Endothelial cell of umbilical vein (primary cell): ENCODE measurements at regions not wholly inside any gene's neighbourhood (a gene's known extent, or its start where the extent isn't known, plus 50 kb on each side); places are given as distances from the start of the nearest gene placed in this dataset.

Experiments used
- CTCF ChIP-seq, 2 donors: IDR thresholded peaks; 1 replicate in 1 of 2; 2 replicates in 1 of 2; pipeline ENCODE4 v1.5.1; 2011; ENCODE audit warnings: low read length in 2 of 2, mild to moderate bottlenecking in 2 of 2, moderate library complexity in 2 of 2, control low read depth in 1 of 2, inconsistent platforms in 1 of 2, low read depth in 1 of 2; ENCODE audit not compliant: insufficient read depth in 1 of 2; ENCODE audit errors: extremely low read depth in 1 of 2
- EZH2 ChIP-seq: IDR thresholded peaks from 2 replicates; pipeline ENCODE4 v1.6.1; 2012; ENCODE audit warnings: borderline replicate concordance, low read depth, mild to moderate bottlenecking, moderate library complexity, low read length, inconsistent platforms; ENCODE audit not compliant: severe bottlenecking
- FOS ChIP-seq: IDR thresholded peaks from 2 replicates; pipeline ENCODE4 v1.6.1; 2011; ENCODE audit warnings: mild to moderate bottlenecking, low read length, moderate library complexity, borderline replicate concordance; ENCODE audit not compliant: insufficient read depth
- GATA2 ChIP-seq: IDR thresholded peaks from 2 replicates; pipeline ENCODE4 v1.7.0; 2011; ENCODE audit warnings: low read depth, mild to moderate bottlenecking, moderate library complexity, mixed read lengths, low read length; ENCODE audit not compliant: insufficient read length, insufficient read depth
- JUN ChIP-seq: IDR thresholded peaks from 2 replicates; pipeline ENCODE4 v1.6.1; 2011; ENCODE audit warnings: borderline replicate concordance, low read depth; ENCODE audit not compliant: insufficient read length, insufficient read depth
- MAX ChIP-seq: IDR thresholded peaks from 2 replicates; pipeline ENCODE4 v1.6.1; 2011; ENCODE audit not compliant: insufficient read depth, insufficient read length
- MYC ChIP-seq: IDR thresholded peaks from one replicate; pipeline ENCODE4 v1.6.1; 2011; ENCODE audit warnings: mild to moderate bottlenecking, low read depth, low read length
- POLR2A ChIP-seq: IDR thresholded peaks from 2 replicates; pipeline ENCODE4 v1.6.1; 2012; ENCODE audit warnings: low read depth, mild to moderate bottlenecking, control low read depth, low read length
- POLR2AphosphoS5 ChIP-seq: IDR thresholded peaks from 2 replicates; pipeline ENCODE4 v1.6.1; 2012; ENCODE audit warnings: low read depth, mild to moderate bottlenecking, control low read depth, low read length, moderate library complexity; ENCODE audit not compliant: insufficient read depth

DNA sequence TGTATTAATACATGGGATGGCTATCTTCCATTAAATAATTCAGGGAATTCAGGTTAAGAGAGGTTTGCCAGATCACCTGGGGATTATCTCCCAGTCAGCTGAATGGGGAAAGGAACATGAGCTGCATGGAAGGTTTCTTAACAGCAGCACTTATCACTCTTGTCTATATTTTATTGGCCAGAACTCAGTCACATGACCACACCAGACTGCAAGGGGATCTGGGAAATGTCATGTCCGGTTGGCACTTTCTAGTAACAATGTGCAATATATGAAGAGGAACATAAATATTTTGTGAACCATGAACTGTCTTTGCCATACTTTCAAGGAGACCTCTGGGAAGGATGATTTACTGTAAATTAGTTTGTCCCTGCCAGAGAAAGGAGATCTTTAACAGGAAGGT lies 599.1 kb downstream of the SLC4A3 start:
- no peak for TF ChIP-seq POLR2AphosphoS5
- TF ChIP-seq CTCF (IDR thresholded peaks at IDR 0.05; ENCODE audit: extremely low read depth in 1 of 2, insufficient read depth in 1 of 2, low read depth in 1 of 2, low read length in 2 of 2): no peak
- TF ChIP-seq POLR2A: no peak
- no peak for TF ChIP-seq EZH2
- TF ChIP-seq FOS: no peak
- TF ChIP-seq MAX: no peak
- no peak for TF ChIP-seq GATA2
- no peak for TF ChIP-seq JUN
- TF ChIP-seq MYC: no peak
